Transverse colon (tissue), 4 donors: ENCODE measurements at regions not wholly inside any gene's neighbourhood (a gene's known extent, or its start where the extent isn't known, plus 50 kb on each side); places are given as distances from the start of the nearest gene placed in this dataset.
"Not testable (repeated sequence)": the region's sequence is repeated elsewhere in the genome, so short reads cannot be mapped to it uniquely, and the experiment has no call there.

Experiments
- DNase-seq: peaks from one replicate; pipeline ENCODE4 v3.0.0-alpha.2; 2019
- H3K27ac ChIP-seq, 4 donors: fragments of 200-600 bp; sonication (generic); 2 replicates each; pipeline ENCODE4 v1.5.1; 2016 to 2018; ENCODE audit warnings: inconsistent platforms in 4 of 4
- H3K27me3 ChIP-seq: fragments of 200-600 bp; sonication (generic); 2 replicates; pipeline ENCODE4 v1.5.1; 2017; ENCODE audit warnings: inconsistent platforms
- H3K36me3 ChIP-seq, 4 donors: fragments of 200-600 bp; sonication (generic); 2 replicates each; pipeline ENCODE4 v1.5.1; 2017 to 2019; ENCODE audit warnings: inconsistent platforms in 4 of 4
- H3K4me1 ChIP-seq, 4 donors: fragments of 200-600 bp; sonication (generic); 2 replicates each; pipeline ENCODE4 v1.5.1; 2017 to 2020; ENCODE audit warnings: inconsistent platforms in 4 of 4
- H3K4me3 ChIP-seq, 4 donors: fragments of 200-600 bp; sonication (generic); 1 replicate in 1 of 4; 2 replicates in 3 of 4; pipeline versions ENCODE4 v1.5.1 to v1.6.1; 2017 to 2019; ENCODE audit warnings: inconsistent platforms in 4 of 4
- H3K9me3 ChIP-seq, 2 donors: fragments of 200-600 bp; sonication (generic); 2 replicates each; pipeline ENCODE4 v1.5.1; 2017 to 2019; ENCODE audit warnings: inconsistent platforms in 2 of 2
- CTCF ChIP-seq, 5 experiments: fragments of 200-600 bp in 3 of 5; fragments of 450-650 bp in 2 of 5; sonication (generic) in 3 of 5; IDR thresholded peaks; 1 replicate in 2 of 5; 2 replicates in 3 of 5; pipeline ENCODE4 v1.5.1; 2016 to 2017; ENCODE audit warnings: antibody characterized with exemption in 5 of 5, inconsistent platforms in 3 of 5, mild to moderate bottlenecking in 2 of 5, moderate library complexity in 1 of 5
- EP300 ChIP-seq: sonication (generic); formaldehyde crosslinking; IDR thresholded peaks from one replicate; pipeline ENCODE4 v1.6.1; 2017; ENCODE audit warnings: antibody characterized with exemption, low read depth
- POLR2A ChIP-seq: fragments of 450-650 bp; IDR thresholded peaks from one replicate; pipeline ENCODE4 v1.6.1; 2016; ENCODE audit warnings: antibody characterized with exemption, mild to moderate bottlenecking, moderate library complexity
- POLR2AphosphoS5 ChIP-seq, 3 donors: sonication (generic); formaldehyde crosslinking; IDR thresholded peaks; one replicate each; pipeline ENCODE4 v1.6.1; 2016; ENCODE audit warnings: antibody characterized with exemption in 3 of 3
- WGBS, 2 donors: methylation state at CpG; one replicate each; pipeline ENCODE4 v1.1.5; 2018; ENCODE audit warnings: low coverage in 1 of 2; 5-methylcytosine and 5-hydroxymethylcytosine counted together
- in situ Hi-C, 4 donors: fragments of 200-750 bp; cut with MboI; loops; one replicate each; pipeline versions ENCODE4 v1.15.0 to v1.15.1; 2017; ENCODE audit warnings: low sequenced_read_pairs in 3 of 4, low pct_ligation_motif_present in 1 of 4, low pct_unique_long_range_greater_than_20kb in 1 of 4
- intact Hi-C: fragments of 100-400 bp; cut with DNase I; formaldehyde crosslinking; loops from one replicate; pipeline ENCODE4 v1.15.1; 2023; ENCODE audit warnings: low total_unique reads

GRCh38 chr6:30813631-30814145 lies 69.3 kb upstream of the IER3 start:
- 56% methylated on average over 4 to 9 of the region's 9 CpGs for WGBS, 2 donors
- peaks cover 0 to 51% (median 23%) of the 10 kb centered on the region in 4 donors for H3K4me1 ChIP-seq
- H3K4me3 ChIP-seq, result no peak overlapping the region
- H3K27me3 ChIP-seq, result no peaks in the 10 kb centered on the region
- H3K27ac ChIP-seq, result peak overlapping the region; percentile 64 to 80 (median 76)
- peak; percentile 23 for DNase-seq
- H3K36me3 ChIP-seq, result no peaks in the 10 kb centered on the region
- in situ Hi-C loops (no loop called here), intact Hi-C loops (loop anchor here (5.0 kb wide), 1 partner anchor 131 kb away; no protein-coding TSS in a partner anchor)
- no peaks in the 10 kb centered on the region for H3K9me3 ChIP-seq
- no peak for TF ChIP-seq POLR2A
- no peak for TF ChIP-seq EP300
- TF ChIP-seq POLR2AphosphoS5 (IDR thresholded peaks at IDR 0.05), result no peak
- no peak for TF ChIP-seq CTCF (IDR thresholded peaks at IDR 0.05)

GRCh38 chr6:30810813-30811339 lies 66.5 kb upstream of the IER3 start:
- H3K27me3 ChIP-seq, result no peaks in the 10 kb centered on the region
- no peak overlapping the region for H3K4me3 ChIP-seq
- peak overlapping the region; percentile 2 to 51 (median 29) for H3K27ac ChIP-seq
- DNase-seq, result peak; percentile 59
- H3K9me3 ChIP-seq, result no peaks in the 10 kb centered on the region
- in situ Hi-C loops, result no loop called here
- TF ChIP-seq EP300 (no peak), POLR2AphosphoS5 (IDR thresholded peaks at IDR 0.05) (no peak), CTCF (IDR thresholded peaks at IDR 0.05) (no peak), POLR2A (no peak)
- intact Hi-C loops, result loop anchor here (5.0 kb wide), 1 partner anchor 129 kb away; no protein-coding TSS in a partner anchor
- 50 to 53% methylated on average over 6 to 7 of the region's 7 CpGs for WGBS, 2 donors
- H3K4me1 ChIP-seq, result peaks cover 0 to 51% (median 23%) of the 10 kb centered on the region in 4 donors
- no peaks in the 10 kb centered on the region for H3K36me3 ChIP-seq

GRCh38 chr6:30807566-30807965 lies 63.2 kb upstream of the IER3 start:
- H3K27me3 ChIP-seq, in situ Hi-C loops, H3K36me3 ChIP-seq, H3K9me3 ChIP-seq, H3K27ac ChIP-seq, DNase-seq, intact Hi-C loops, H3K4me3 ChIP-seq: not testable (repeated sequence)
- 95% methylated on average over 26 of the region's 26 CpGs; no CpG with 5 or more reads in 1 of the 2 donors for WGBS, 2 donors
- peaks cover 0 to 30% (median 5%) of the 10 kb centered on the region in 4 donors for H3K4me1 ChIP-seq

- 85 to 90% methylated on average over 9 to 14 of the region's 14 CpGs for WGBS, 2 donors
- H3K9me3 ChIP-seq, result no peaks in the 10 kb centered on the region
- H3K4me3 ChIP-seq, result no peak overlapping the region
- no peaks in the 10 kb centered on the region for H3K27me3 ChIP-seq
- no peak overlapping the region for H3K27ac ChIP-seq
- DNase-seq, result no peak
- peaks cover 0 to 22% (median 2%) of the 10 kb centered on the region in 4 donors for H3K4me1 ChIP-seq
- no peaks in the 10 kb centered on the region for H3K36me3 ChIP-seq
- TF ChIP-seq CTCF (IDR thresholded peaks at IDR 0.05), result no peak
- TF ChIP-seq POLR2AphosphoS5 (IDR thresholded peaks at IDR 0.05), result no peak
- TF ChIP-seq EP300, result no peak
- no peak for TF ChIP-seq POLR2A
- intact Hi-C loops (no loop called here), in situ Hi-C loops (no loop called here)
Measured at GRCh38 chr6:30806581-30807183, 62.3 kb upstream of the IER3 start.
